Right atrium auricular region (tissue), 2 donors: ENCODE measurements at regions not wholly inside any gene's neighbourhood (a gene's known extent, or its start where the extent isn't known, plus 50 kb on each side); places are given as distances from the start of the nearest gene placed in this dataset.
"Not testable (repeated sequence)": the region's sequence is repeated elsewhere in the genome, so short reads cannot be mapped to it uniquely, and the experiment has no call there.

ENCODE experiments used
- DNase-seq: peaks from one replicate; pipeline ENCODE4 v3.0.0-alpha.2; 2019; ENCODE audit warnings: low spot score
- H3K27ac ChIP-seq, 2 donors: fragments of 200-600 bp; sonication (generic); 1 replicate in 1 of 2; 2 replicates in 1 of 2; pipeline ENCODE4 v1.5.1; 2016 to 2019
- H3K27me3 ChIP-seq, 2 donors: fragments of 200-600 bp; sonication (generic); one replicate each; pipeline versions ENCODE4 v1.5.1 to v1.6.0; 2017 to 2019
- H3K36me3 ChIP-seq: fragments of 200-600 bp; sonication (generic); one replicate; pipeline ENCODE4 v1.5.1; 2016
- H3K4me1 ChIP-seq, 2 donors: fragments of 200-600 bp; sonication (generic); one replicate each; pipeline versions ENCODE4 v1.5.1 to v1.6.0; 2017 to 2019
- H3K4me3 ChIP-seq, 2 donors: fragments of 200-600 bp; sonication (generic); 1 replicate in 1 of 2; 2 replicates in 1 of 2; pipeline ENCODE4 v1.5.1; 2017 to 2019; ENCODE audit warnings: mild to moderate bottlenecking in 1 of 2, moderate library complexity in 1 of 2
- H3K9me3 ChIP-seq, 2 donors: fragments of 200-600 bp; sonication (generic); one replicate each; pipeline ENCODE4 v1.5.1; 2019
- CTCF ChIP-seq, 2 donors: fragments of 200-600 bp; sonication (generic); IDR thresholded peaks; one replicate each; pipeline ENCODE4 v1.5.1; 2019; ENCODE audit warnings: antibody characterized with exemption in 2 of 2

DNA sequence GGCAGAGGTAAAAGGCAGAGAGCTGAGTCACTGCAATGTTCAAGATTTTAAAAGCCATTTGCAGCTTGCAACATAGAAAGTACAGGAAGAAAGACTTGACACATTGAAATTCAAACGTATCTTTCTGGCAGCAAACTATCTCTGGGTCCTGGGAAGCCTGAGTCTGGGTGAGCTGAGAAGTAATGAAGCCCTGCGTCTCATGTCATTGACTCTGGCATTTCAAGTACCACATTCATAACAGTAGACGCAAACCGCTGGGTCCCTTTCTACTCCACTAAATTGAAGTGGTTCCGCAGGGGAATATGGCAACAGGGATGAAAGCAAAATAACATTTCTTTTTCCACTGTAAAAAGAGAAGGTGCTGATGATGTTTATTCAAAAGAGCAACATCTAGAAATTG, 694.3 kb downstream of the BRINP1 start:
- Histone ChIP-seq H3K9me3 (no peaks in the 10 kb centered on the region), H3K27me3 (no peaks in the 10 kb centered on the region), H3K36me3 (no peaks in the 10 kb centered on the region), H3K4me1 (no peaks in the 10 kb centered on the region), H3K4me3 (no peak overlapping the region), H3K27ac (no peak overlapping the region)
- no peak for DNase-seq
- TF ChIP-seq CTCF (IDR thresholded peaks at IDR 0.05) = no peak

GRCh38 chr9:118677936-118678653, 691.1 kb downstream of the BRINP1 start:
- not testable (repeated sequence) for H3K4me1 ChIP-seq, H3K27ac ChIP-seq, DNase-seq, H3K27me3 ChIP-seq, H3K9me3 ChIP-seq, H3K4me3 ChIP-seq, H3K36me3 ChIP-seq

GRCh38 chr9:118686959-118687358, 682.3 kb downstream of the BRINP1 start:
- no peaks in the 10 kb centered on the region for H3K36me3 ChIP-seq
- no peak for DNase-seq

DNA sequence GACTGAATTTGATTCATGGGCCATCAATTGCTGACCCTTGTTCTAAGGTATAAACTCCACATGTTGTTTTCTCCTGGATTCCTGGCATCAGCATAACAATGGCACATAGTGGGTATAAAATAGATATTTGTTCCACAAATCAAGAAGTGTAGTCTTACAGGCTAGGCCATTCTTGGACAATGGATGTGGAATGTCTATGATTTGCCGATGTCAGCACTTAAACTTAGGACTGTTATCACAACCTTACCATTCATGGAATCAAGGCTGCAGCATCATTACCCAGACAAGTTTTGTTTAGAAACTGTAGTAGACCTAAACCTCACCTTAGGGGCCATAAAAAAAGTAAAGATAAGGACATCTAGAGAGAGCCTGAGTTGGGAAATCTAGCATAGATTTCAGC, 680.0 kb downstream of the BRINP1 start:
- H3K36me3 ChIP-seq = no peaks in the 10 kb centered on the region
- TF ChIP-seq CTCF (IDR thresholded peaks at IDR 0.05) = no peak
- no peaks in the 10 kb centered on the region for H3K27me3 ChIP-seq
- no peaks in the 10 kb centered on the region for H3K9me3 ChIP-seq
- no peak overlapping the region for H3K4me3 ChIP-seq
- H3K27ac ChIP-seq = no peak overlapping the region
- no peaks in the 10 kb centered on the region for H3K4me1 ChIP-seq
- no peak for DNase-seq

More at GRCh38 chr9:118686959-118687358, 682.3 kb downstream of the BRINP1 start:
- Histone ChIP-seq H3K27ac (no peak overlapping the region), H3K4me3 (no peak overlapping the region), H3K9me3 (no peaks in the 10 kb centered on the region), H3K27me3 (no peaks in the 10 kb centered on the region), H3K4me1 (no peaks in the 10 kb centered on the region)
- TF ChIP-seq CTCF (IDR thresholded peaks at IDR 0.05) = no peak

GRCh38 chr9:118692613-118693012, 676.6 kb downstream of the BRINP1 start:
- no peak overlapping the region for H3K27ac ChIP-seq
- no peaks in the 10 kb centered on the region for H3K9me3 ChIP-seq
- H3K4me1 ChIP-seq = no peaks in the 10 kb centered on the region
- H3K4me3 ChIP-seq = no peak overlapping the region
- H3K36me3 ChIP-seq = no peaks in the 10 kb centered on the region
- no peak for DNase-seq
- H3K27me3 ChIP-seq = no peaks in the 10 kb centered on the region
- TF ChIP-seq CTCF (IDR thresholded peaks at IDR 0.05) = no peak

GRCh38 chr9:118693645-118694044, 675.6 kb downstream of the BRINP1 start:
- H3K4me1 ChIP-seq = no peaks in the 10 kb centered on the region
- H3K27ac ChIP-seq = no peak overlapping the region
- H3K27me3 ChIP-seq = no peaks in the 10 kb centered on the region
- DNase-seq = no peak
- H3K9me3 ChIP-seq = no peaks in the 10 kb centered on the region
- TF ChIP-seq CTCF (IDR thresholded peaks at IDR 0.05) = no peak
- H3K36me3 ChIP-seq = no peaks in the 10 kb centered on the region
- no peak overlapping the region for H3K4me3 ChIP-seq

DNA sequence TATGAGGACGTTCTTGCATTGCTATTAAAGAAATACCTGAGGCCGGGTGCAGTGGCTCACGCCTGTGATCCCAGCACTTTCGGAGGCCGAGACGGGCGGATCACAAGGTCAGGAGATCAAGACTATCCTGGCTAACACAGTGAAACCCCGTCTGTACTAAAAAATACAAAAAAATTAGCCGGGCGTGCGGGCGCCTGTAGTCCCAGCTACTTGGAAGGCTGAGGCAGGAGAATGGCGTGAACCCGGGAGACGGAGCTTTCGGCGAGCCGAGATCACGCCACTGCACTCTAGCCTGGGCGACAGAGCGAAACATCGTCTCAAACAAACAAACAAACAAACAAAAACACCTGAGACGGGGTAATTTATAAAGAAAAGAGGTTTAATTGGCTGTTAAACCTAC, 674.0 kb downstream of the BRINP1 start:
- DNase-seq, H3K4me1 ChIP-seq, H3K27me3 ChIP-seq, H3K27ac ChIP-seq, H3K4me3 ChIP-seq, H3K36me3 ChIP-seq, H3K9me3 ChIP-seq: not testable (repeated sequence)
